ENCODE measurements at regions not wholly inside any gene's neighbourhood (a gene's known extent, or its start where the extent isn't known, plus 50 kb on each side); places are given as distances from the start of the nearest gene placed in this dataset.

- no peak for TF ChIP-seq CTCF (IDR thresholded peaks at IDR 0.05; ENCODE audit: poor library complexity)
- TF ChIP-seq EZH2phosphoT487 (IDR thresholded peaks at IDR 0.05; ENCODE audit: low read depth, severe bottlenecking, unreplicated experiment): no peak
- no peak for TF ChIP-seq EZH2 (IDR thresholded peaks at IDR 0.05; ENCODE audit: borderline replicate concordance)
Measured at GRCh38 chr5:112668911-112669310, 68.8 kb upstream of the APC start.
